ENCODE measurements at regions not wholly inside any gene's neighbourhood (a gene's known extent, or its start where the extent isn't known, plus 50 kb on each side); places are given as distances from the start of the nearest gene placed in this dataset.

DNA sequence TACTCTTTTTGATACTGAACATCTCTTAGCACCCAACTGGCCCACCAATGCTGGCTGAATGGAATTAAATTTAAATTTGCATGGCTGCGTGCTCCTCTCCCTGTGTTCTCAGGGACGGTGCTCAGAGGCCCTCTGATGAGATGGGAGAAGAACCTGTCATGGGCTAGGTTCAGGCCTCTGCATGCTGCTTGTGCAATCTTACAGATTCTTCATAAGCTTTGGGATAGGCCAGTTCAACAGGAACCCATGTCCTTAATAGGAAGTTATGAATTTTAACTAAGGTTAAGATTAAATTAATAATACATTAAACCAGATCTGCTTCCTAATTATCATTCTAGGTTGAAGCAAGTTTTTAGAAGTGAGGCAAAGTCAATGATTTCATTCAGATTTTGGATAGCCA lies 119.7 kb upstream of the LRIG3 start:
- Histone ChIP-seq H4K8ac (ENCODE audit: low read depth in 2 of 2, low read length in 2 of 2) (peak overlapping the region; percentile 55 to 63), H3K9me3 (ENCODE audit: control insufficient read depth, insufficient read depth, low read length) (no peaks in the 10 kb centered on the region), H2AK5ac (ENCODE audit: low read depth, low read length) (peak overlapping the region; percentile 93), H2BK15ac (ENCODE audit: low read depth, low read length) (peak overlapping the region; percentile 46; the same call in 1 of the 3 replicates), H3K27ac (ENCODE audit: insufficient read depth, low read length) (peak overlapping the region; percentile 77), H3K79me1 (ENCODE audit: low read depth in 1 of 2, low read length in 2 of 2) (no peaks in the 10 kb centered on the region), H3K9ac (ENCODE audit: low read depth, low read length) (peak overlapping the region; percentile 32), H4K5ac (ENCODE audit: low read depth, low read length) (peak overlapping the region; percentile 94), H2AFZ (replicated peaks; ENCODE audit: low read length, poor library complexity) (peak overlapping the region; percentile 36), H2AK9ac (replicated peaks; ENCODE audit: low read depth, low read length, poor library complexity) (no peak overlapping the region), H2BK5ac (ENCODE audit: low read depth, low read length, poor library complexity, severe bottlenecking) (peak overlapping the region; percentile 94), H3K36me3 (ENCODE audit: control insufficient read depth, insufficient read depth, low read length) (no peaks in the 10 kb centered on the region), H3K4ac (ENCODE audit: low read depth, low read length) (peak overlapping the region; percentile 80), H2BK120ac (ENCODE audit: low read depth, low read length) (peak overlapping the region; percentile 95), H2BK20ac (ENCODE audit: low read depth, low read length) (peak overlapping the region; percentile 96), H4K91ac (ENCODE audit: insufficient read depth, low read depth, low read length) (peak overlapping the region; percentile 78), H3K4me2 (ENCODE audit: low read depth, low read length) (no peak overlapping the region), H3K14ac (replicated peaks; ENCODE audit: low read depth, low read length) (peak overlapping the region; percentile 81), H3K9me1 (ENCODE audit: insufficient read depth, low read length) (peaks cover 8% of the 10 kb centered on the region), H3K27me3 (ENCODE audit: control insufficient read depth, insufficient read depth, low read length) (no peaks in the 10 kb centered on the region), H3K56ac (ENCODE audit: extremely low read depth, insufficient read depth, low read length) (peak overlapping the region; percentile 65), H3K4me3 (ENCODE audit: insufficient read depth, low read depth, low read length) (no peak overlapping the region), H3K23ac (ENCODE audit: low read depth, low read length) (peak overlapping the region; percentile 69), H3K4me1 (ENCODE audit: control insufficient read depth, insufficient read depth, low read length) (peaks cover 16% of the 10 kb centered on the region), H4K20me1 (ENCODE audit: insufficient read depth, low read length) (no peaks in the 10 kb centered on the region; the same call in 1 of the 2 replicates), H3K18ac (ENCODE audit: low read depth, low read length) (peak overlapping the region; percentile 98)
- intact Hi-C loops (cut with micrococcal nuclease) (no loop called here), in situ Hi-C loops (cut with MboI; ENCODE audit: low sequenced_read_pairs) (no loop called here), dilution Hi-C loops (cut with HindIII; ENCODE audit: low sequenced_read_pairs, unreplicated experiment) (no loop called here)
- TF ChIP-seq CEBPB (IDR thresholded peaks at IDR 0.05; ENCODE audit: low read depth, low read length) (peak; percentile 59), SMC3 (IDR thresholded peaks at IDR 0.05; ENCODE audit: low read depth, low read length) (no peak)
- ChIA-PET POLR2A (ENCODE audit: unreplicated experiment) (interaction anchor here (0.7 to 1.5 kb wide), 2 partner anchors 46 to 121 kb away, joined by 3 to 7 read pairs; no protein-coding TSS in a partner anchor), CTCF (interaction anchor here (0.6 to 0.9 kb wide), 2 partner anchors 16 to 76 kb away, joined by 3 read pairs; no protein-coding TSS in a partner anchor)
- WGBS, 2 experiments (ENCODE audit: extremely low coverage in 2 of 2, insufficient read length in 1 of 2), result no CpG with 5 or more reads among the region's 2 CpGs
- DNase-seq (peak; percentile 19), ATAC-seq (ENCODE audit: low read depth) (no peak)
- BruUV-seq (replicated peaks), result no TSS peak

Data from IMR-90 (cell line).